Naive thymus-derived CD4-positive, alpha-beta T cell (primary cell): ENCODE measurements at regions not wholly inside any gene's neighbourhood (a gene's known extent, or its start where the extent isn't known, plus 50 kb on each side); places are given as distances from the start of the nearest gene placed in this dataset.

Experiments used
- ATAC-seq: fragments of 150-1000 bp; cut with Tn5 transposase; 2 replicates; pipeline ENCODE4 v1.10.0; 2021; ENCODE audit warnings: mild to moderate bottlenecking, moderate library complexity
- CTCF ChIA-PET: fragments of 350-600 bp; sonication (Branson Sonifier 250); formaldehyde crosslinking; loops from one replicate; lab custom pipeline; 2021; ENCODE audit warnings: antibody characterized with exemption; lab: Charles Lee
- POLR2A ChIA-PET: fragments of 350-600 bp; sonication (Branson Sonifier 250); formaldehyde crosslinking; loops from one replicate; lab custom pipeline; 2021; ENCODE audit warnings: antibody characterized with exemption, inconsistent platforms; lab: Charles Lee
- DNase-seq, 9 donors: peaks; one replicate each; pipeline versions ENCODE4 v3.0.0 to v3.0.0-alpha.2; 2020 to 2022; ENCODE audit warnings: mixed read lengths in 1 of 9
- H3K27ac ChIP-seq: one replicate; pipeline ENCODE4 v1.7.0; 2013; ENCODE audit warnings: mild to moderate bottlenecking, low read depth, low read length, moderate library complexity
- H3K27me3 ChIP-seq, 2 donors: one replicate each; pipeline ENCODE4 v1.7.0; 2013; ENCODE audit warnings: low read length in 2 of 2, mild to moderate bottlenecking in 2 of 2, moderate library complexity in 2 of 2; ENCODE audit not compliant: control insufficient read depth in 2 of 2, insufficient read depth in 2 of 2
- H3K36me3 ChIP-seq, 3 experiments: 1 replicate in 2 of 3; 2 replicates in 1 of 3; pipeline ENCODE4 v1.7.0; 2013; ENCODE audit warnings: low read length in 3 of 3, mild to moderate bottlenecking in 3 of 3, moderate library complexity in 1 of 3; ENCODE audit not compliant: insufficient read depth in 3 of 3, control insufficient read depth in 2 of 3
- H3K4me1 ChIP-seq, 2 donors: one replicate each; pipeline ENCODE4 v1.7.0; 2013; ENCODE audit warnings: low read length in 2 of 2, mild to moderate bottlenecking in 2 of 2, moderate library complexity in 1 of 2; ENCODE audit not compliant: control insufficient read depth in 2 of 2, insufficient read depth in 2 of 2
- H3K4me3 ChIP-seq: 2 replicates; pipeline ENCODE4 v1.7.0; 2013; ENCODE audit warnings: mild to moderate bottlenecking, low read length
- H3K9me3 ChIP-seq, 3 experiments: 1 replicate in 2 of 3; 2 replicates in 1 of 3; pipeline ENCODE4 v1.7.0; 2013; ENCODE audit warnings: low read length in 3 of 3; ENCODE audit not compliant: control insufficient read depth in 2 of 3
- H3K27ac Mint-ChIP-seq, 9 donors: one replicate each; pipeline ENCODE4 v1.8.0; 2020 to 2022; ENCODE audit warnings: mixed read lengths in 9 of 9, mild to moderate bottlenecking in 8 of 9, moderate library complexity in 5 of 9, inconsistent platforms in 2 of 9
- H3K27me3 Mint-ChIP-seq, 5 donors: one replicate each; pipeline ENCODE4 v1.8.0; 2021 to 2022; ENCODE audit warnings: mixed read lengths in 5 of 5, mild to moderate bottlenecking in 1 of 5
- H3K36me3 Mint-ChIP-seq, 5 donors: one replicate each; pipeline ENCODE4 v1.8.0; 2020 to 2022; ENCODE audit warnings: mixed read lengths in 5 of 5, mild to moderate bottlenecking in 3 of 5, inconsistent platforms in 1 of 5
- H3K4me1 Mint-ChIP-seq, 7 donors: one replicate each; pipeline ENCODE4 v1.8.0; 2020 to 2022; ENCODE audit warnings: mixed read lengths in 7 of 7, mild to moderate bottlenecking in 3 of 7, inconsistent platforms in 1 of 7
- H3K4me3 Mint-ChIP-seq, 10 donors: one replicate each; pipeline ENCODE4 v1.8.0; 2020 to 2022; ENCODE audit warnings: mild to moderate bottlenecking in 10 of 10, mixed read lengths in 10 of 10, moderate library complexity in 6 of 10, inconsistent platforms in 2 of 10
- H3K9me3 Mint-ChIP-seq, 11 donors: one replicate each; pipeline ENCODE4 v1.8.0; 2020 to 2022; ENCODE audit warnings: mixed read lengths in 11 of 11, mild to moderate bottlenecking in 4 of 11, inconsistent platforms in 1 of 11, moderate library complexity in 1 of 11
- intact Hi-C, 2 donors: fragments of 100-400 bp; cut with micrococcal nuclease; formaldehyde crosslinking; loops; one replicate each; pipeline ENCODE4 v1.15.1; 2023

- Mint-ChIP-seq H3K4me3 (no peak overlapping the region), H3K27me3 (no peaks in the 10 kb centered on the region), H3K9me3 (peaks cover 0 to 18% (median 5%) of the 10 kb centered on the region in 11 donors), H3K27ac (no peak overlapping the region), H3K36me3 (no peaks in the 10 kb centered on the region), H3K4me1 (no peaks in the 10 kb centered on the region)
- no peaks in the 10 kb centered on the region for H3K9me3 ChIP-seq
- ATAC-seq, result no peak
- CTCF ChIA-PET, result no interaction called here
- no peaks in the 10 kb centered on the region for H3K36me3 ChIP-seq
- H3K4me1 ChIP-seq, result no peaks in the 10 kb centered on the region
- no peak overlapping the region for H3K4me3 ChIP-seq
- H3K27ac ChIP-seq, result no peak overlapping the region
- POLR2A ChIA-PET, result no interaction called here
- intact Hi-C loops, result no loop called here
- H3K27me3 ChIP-seq, result no peaks in the 10 kb centered on the region
- no peak for DNase-seq
These were observed 160.5 kb upstream of the ADAMTS9 start for GRCh38 chr3:64848127-64848800.

DNA sequence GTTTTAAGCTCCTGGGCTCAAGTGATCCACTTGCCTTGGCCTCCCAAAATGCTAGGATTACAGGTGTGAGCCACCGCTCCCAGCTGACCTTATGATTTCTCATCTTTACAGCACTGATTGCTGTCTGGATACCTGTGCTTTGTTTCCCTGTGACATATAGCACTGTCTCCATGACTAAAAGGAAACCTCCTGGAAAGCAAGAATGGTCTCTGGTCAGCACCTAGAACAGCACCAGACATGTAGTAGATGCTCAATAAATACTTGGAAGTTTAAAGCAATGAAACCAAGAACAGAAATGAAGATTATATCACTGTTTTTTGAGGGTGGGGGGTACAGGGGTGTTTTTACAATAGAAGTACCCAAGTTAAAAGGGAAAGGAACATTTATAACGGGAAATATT, 156.8 kb upstream of the ADAMTS9 start:
- ChIA-PET POLR2A (no interaction called here), CTCF (no interaction called here)

DNA sequence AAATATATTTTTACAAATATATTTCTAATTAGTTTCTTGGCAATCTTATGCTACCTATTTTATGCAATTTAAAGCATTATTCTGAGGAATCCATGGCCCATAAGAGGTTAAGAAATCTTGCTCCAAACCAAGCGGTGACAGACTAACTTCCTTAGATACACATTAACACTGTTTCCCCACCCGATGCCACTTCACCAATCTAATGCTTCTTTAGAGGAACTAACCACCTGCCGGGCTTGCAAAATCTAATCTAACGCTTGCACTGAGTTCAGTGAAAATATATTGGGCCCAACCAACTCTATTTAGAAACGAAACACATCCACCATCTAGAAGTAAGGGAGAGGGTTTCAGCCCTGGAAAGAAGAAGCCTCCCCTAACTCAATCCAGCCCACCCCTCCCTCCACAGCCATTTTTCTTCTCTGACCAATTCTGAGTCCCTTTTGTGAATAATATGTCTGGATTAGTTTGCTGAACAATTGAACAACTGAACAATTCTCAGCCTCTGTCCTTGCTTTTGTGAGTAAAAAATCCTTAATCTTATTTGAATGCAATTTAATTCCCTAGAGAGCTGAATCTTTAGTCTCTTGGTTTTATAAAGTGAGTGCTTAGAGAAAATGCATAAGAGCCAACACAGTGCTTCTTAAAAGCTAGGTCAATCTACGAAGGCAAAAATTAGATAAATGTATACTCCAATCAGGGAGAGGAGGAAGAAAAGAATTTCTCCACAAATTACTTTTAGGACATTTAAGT, 150.4 kb upstream of the ADAMTS9 start:
- no peaks in the 10 kb centered on the region for H3K4me1 ChIP-seq
- CTCF ChIA-PET, result no interaction called here
- H3K9me3 Mint-ChIP-seq, result peaks cover 0 to 5% (median 0%) of the 10 kb centered on the region in 11 donors
- H3K4me1 Mint-ChIP-seq, result no peaks in the 10 kb centered on the region
- no peak overlapping the region for H3K27ac Mint-ChIP-seq
- H3K27ac ChIP-seq, result no peak overlapping the region
- POLR2A ChIA-PET, result no interaction called here
- peaks cover 0 to 7% (median 0%) of the 10 kb centered on the region in 5 donors for H3K27me3 Mint-ChIP-seq
- H3K36me3 Mint-ChIP-seq, result no peaks in the 10 kb centered on the region
- no peak overlapping the region for H3K4me3 Mint-ChIP-seq
- no peak for DNase-seq
- no peaks in the 10 kb centered on the region for H3K27me3 ChIP-seq
- intact Hi-C loops, result no loop called here
- H3K4me3 ChIP-seq, result no peak overlapping the region
- H3K9me3 ChIP-seq, result no peaks in the 10 kb centered on the region
- no peak for ATAC-seq
- H3K36me3 ChIP-seq, result no peaks in the 10 kb centered on the region

More for the DNA sequence above, 156.8 kb upstream of the ADAMTS9 start:
- Histone ChIP-seq H3K36me3 (no peaks in the 10 kb centered on the region), H3K4me1 (no peaks in the 10 kb centered on the region), H3K4me3 (no peak overlapping the region), H3K27me3 (no peaks in the 10 kb centered on the region), H3K27ac (no peak overlapping the region), H3K9me3 (no peaks in the 10 kb centered on the region)
- ATAC-seq (no peak), DNase-seq (no peak)
- intact Hi-C loops, result no loop called here
- Mint-ChIP-seq H3K4me1 (no peaks in the 10 kb centered on the region), H3K9me3 (peaks cover 0 to 18% (median 5%) of the 10 kb centered on the region in 11 donors), H3K36me3 (no peaks in the 10 kb centered on the region), H3K27ac (no peak overlapping the region), H3K4me3 (no peak overlapping the region), H3K27me3 (no peaks in the 10 kb centered on the region)

- H3K27ac Mint-ChIP-seq, result no peak overlapping the region
- H3K9me3 Mint-ChIP-seq, result peaks cover 0 to 7% (median 0%) of the 10 kb centered on the region in 11 donors
- ATAC-seq (no peak), DNase-seq (no peak)
- intact Hi-C loops, result no loop called here
- no peaks in the 10 kb centered on the region for H3K36me3 Mint-ChIP-seq
- H3K27ac ChIP-seq, result no peak overlapping the region
- H3K36me3 ChIP-seq, result no peaks in the 10 kb centered on the region
- ChIA-PET CTCF (no interaction called here), POLR2A (no interaction called here)
- H3K9me3 ChIP-seq, result no peaks in the 10 kb centered on the region
- no peak overlapping the region for H3K4me3 Mint-ChIP-seq
- no peaks in the 10 kb centered on the region for H3K27me3 ChIP-seq
- no peaks in the 10 kb centered on the region for H3K4me1 ChIP-seq
- no peak overlapping the region for H3K4me3 ChIP-seq
- no peaks in the 10 kb centered on the region for H3K4me1 Mint-ChIP-seq
- peaks cover 0 to 7% (median 0%) of the 10 kb centered on the region in 5 donors for H3K27me3 Mint-ChIP-seq
These were observed 149.4 kb upstream of the ADAMTS9 start for GRCh38 chr3:64837126-64837738.

GRCh38 chr3:64836097-64836496, 148.3 kb upstream of the ADAMTS9 start:
- H3K9me3 Mint-ChIP-seq, result peaks cover 0 to 8% (median 0%) of the 10 kb centered on the region in 11 donors
- Histone ChIP-seq H3K36me3 (no peaks in the 10 kb centered on the region), H3K27ac (no peak overlapping the region), H3K4me1 (no peaks in the 10 kb centered on the region), H3K27me3 (no peaks in the 10 kb centered on the region), H3K4me3 (no peak overlapping the region), H3K9me3 (no peaks in the 10 kb centered on the region)
- intact Hi-C loops, result no loop called here
- ATAC-seq (no peak), DNase-seq (no peak)
- CTCF ChIA-PET, result no interaction called here
- no peaks in the 10 kb centered on the region for H3K4me1 Mint-ChIP-seq
- no peaks in the 10 kb centered on the region for H3K36me3 Mint-ChIP-seq
- no peak overlapping the region for H3K27ac Mint-ChIP-seq
- peaks cover 0 to 7% (median 0%) of the 10 kb centered on the region in 5 donors for H3K27me3 Mint-ChIP-seq
- POLR2A ChIA-PET, result no interaction called here
- H3K4me3 Mint-ChIP-seq, result no peak overlapping the region

- no peaks in the 10 kb centered on the region for H3K4me1 ChIP-seq
- intact Hi-C loops, result no loop called here
- no peaks in the 10 kb centered on the region for H3K9me3 ChIP-seq
- no peak overlapping the region for H3K4me3 ChIP-seq
- Mint-ChIP-seq H3K27ac (no peak overlapping the region), H3K4me3 (no peak overlapping the region), H3K9me3 (peaks cover 0 to 8% (median 0%) of the 10 kb centered on the region in 11 donors), H3K36me3 (no peaks in the 10 kb centered on the region), H3K27me3 (peaks cover 0 to 3% (median 0%) of the 10 kb centered on the region in 5 donors), H3K4me1 (no peaks in the 10 kb centered on the region)
- H3K36me3 ChIP-seq, result no peaks in the 10 kb centered on the region
- CTCF ChIA-PET, result no interaction called here
- no peak for DNase-seq
- no peak overlapping the region for H3K27ac ChIP-seq
- POLR2A ChIA-PET, result no interaction called here
- no peaks in the 10 kb centered on the region for H3K27me3 ChIP-seq
- no peak for ATAC-seq
These were observed 144.3 kb upstream of the ADAMTS9 start for GRCh38 chr3:64832098-64832497.
